ENCODE measurements at regions not wholly inside any gene's neighbourhood (a gene's known extent, or its start where the extent isn't known, plus 50 kb on each side); places are given as distances from the start of the nearest gene placed in this dataset.

DNA sequence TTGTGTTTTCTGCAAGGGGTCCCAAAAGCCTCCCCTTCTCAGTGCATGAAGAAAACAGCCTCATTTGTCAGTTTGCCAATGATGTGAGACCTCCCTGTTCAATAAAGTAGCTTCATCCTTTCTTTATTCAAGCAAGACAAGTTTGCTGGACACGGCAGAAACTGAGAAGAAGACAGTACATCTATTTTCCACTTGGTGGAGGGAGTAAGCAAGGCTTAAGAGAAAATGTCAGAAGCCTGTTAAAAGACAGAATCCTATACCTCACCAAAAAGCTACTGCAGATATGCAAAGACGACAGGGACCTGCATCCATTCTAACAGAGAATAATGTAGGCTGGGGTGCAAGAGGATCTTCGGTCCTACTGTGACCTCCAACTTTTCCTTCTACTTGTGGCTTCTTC lies 506.8 kb upstream of the VRK2 start:
- no peak for DNase-seq

DNA sequence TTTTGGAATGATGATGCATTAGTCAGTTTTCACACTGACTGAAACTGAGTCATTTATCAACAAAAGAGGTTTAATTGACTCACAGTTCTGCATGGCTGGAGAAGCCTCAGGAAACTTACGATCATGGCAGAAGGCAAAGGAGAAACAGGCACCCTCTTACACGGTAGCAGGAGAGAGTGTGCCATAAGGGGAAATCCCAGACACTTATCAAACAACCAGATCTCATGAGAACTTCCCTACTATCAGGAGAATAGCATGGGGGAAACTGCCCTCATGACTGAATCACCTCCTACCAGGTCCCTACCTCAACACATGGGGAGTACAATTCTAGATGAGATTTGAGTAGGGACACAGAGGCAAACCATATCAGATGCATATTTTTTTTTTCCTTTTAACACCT lies 504.5 kb upstream of the VRK2 start:
- no peak for DNase-seq

DNA sequence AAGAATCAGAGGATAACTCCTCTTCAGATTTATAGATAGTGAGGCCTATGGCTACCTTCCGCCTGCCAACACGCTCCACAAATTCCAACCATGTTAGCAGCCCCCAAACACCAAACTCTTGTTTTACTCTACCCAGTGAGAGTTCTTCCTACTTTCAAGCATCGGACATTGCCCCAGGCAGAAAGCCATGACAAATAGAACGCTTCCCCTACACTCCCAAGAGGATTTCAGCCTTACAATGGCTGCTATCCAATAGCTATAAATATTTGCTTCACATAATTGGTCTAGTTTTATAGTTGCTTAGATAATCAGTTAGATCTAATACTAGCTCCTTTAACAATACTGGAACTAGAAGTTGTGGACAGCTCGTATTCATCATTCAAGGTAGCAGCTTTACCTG lies 503.4 kb upstream of the VRK2 start:
- DNase-seq = no peak

- DNase-seq = no peak
These were observed 502.0 kb upstream of the VRK2 start for GRCh38 chr2:57544624-57545023.

DNA sequence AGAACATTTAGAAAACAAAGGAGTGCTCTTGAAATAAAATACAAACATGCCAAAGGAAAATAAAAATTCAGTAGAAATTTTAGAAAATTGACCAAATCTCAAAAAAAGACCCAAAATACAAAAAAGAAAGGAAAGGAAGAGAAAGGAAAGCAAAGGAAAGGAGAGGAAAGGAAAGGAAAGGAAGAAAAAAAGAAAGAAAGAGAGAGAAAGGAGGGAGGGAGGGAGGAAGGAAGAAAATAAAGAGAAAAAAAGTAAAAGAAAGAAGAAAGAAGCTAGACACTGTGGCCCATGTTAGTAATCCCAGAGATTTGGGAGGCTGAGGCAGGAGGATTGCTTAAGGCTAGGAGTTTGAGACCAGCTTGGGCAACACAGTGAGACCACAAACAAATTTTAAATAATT lies 500.1 kb upstream of the VRK2 start:
- no peak for DNase-seq

DNA sequence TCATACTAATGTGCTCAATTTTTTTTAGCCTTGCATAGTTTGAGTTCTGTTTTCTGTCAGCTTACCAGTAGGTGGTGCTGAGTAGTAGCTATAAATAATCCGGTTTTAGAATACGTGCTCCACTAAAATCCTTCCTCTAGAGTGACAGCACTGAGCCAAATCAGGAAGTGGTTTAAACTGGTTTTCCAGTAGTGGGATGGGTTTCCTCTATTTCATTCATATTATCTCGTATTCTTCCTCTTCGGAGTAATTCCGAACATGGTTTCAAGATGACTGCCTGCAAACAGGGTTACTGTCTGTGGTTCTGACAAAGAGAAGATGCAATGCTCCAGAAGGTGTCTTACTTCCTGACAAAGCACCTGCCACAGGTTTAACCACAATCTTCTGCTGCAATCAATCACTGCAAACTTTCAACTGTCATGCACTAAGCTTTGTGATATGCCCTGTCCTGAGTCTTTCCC lies 496.9 kb upstream of the VRK2 start:
- DNase-seq = no peak

DNA sequence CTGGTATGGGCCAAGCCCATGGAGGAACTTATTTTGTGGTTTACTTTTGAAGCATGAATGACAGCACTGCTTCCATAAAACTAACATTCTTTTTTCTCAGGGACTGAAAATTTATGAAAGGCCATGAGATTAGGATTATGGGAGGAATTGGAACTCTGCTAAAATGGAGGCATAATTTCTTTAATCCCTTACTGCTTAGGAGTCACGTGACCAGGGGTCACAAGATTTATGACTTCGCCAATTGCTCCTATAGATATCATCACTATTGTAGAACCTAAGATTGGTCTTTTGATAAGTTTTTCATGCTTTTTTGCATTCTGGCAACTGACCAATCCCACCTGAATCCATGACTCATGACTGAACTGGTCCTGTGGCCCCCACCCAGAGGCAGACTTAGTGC lies 495.7 kb upstream of the VRK2 start:
- DNase-seq = no peak

- DNase-seq = no peak
These were observed 493.7 kb upstream of the VRK2 start for GRCh38 chr2:57552885-57553284.

GRCh38 chr2:57554348-57554747 lies 492.3 kb upstream of the VRK2 start:
- no peak for DNase-seq

GRCh38 chr2:57558312-57558711 lies 488.3 kb upstream of the VRK2 start:
- DNase-seq = no peak

DNA sequence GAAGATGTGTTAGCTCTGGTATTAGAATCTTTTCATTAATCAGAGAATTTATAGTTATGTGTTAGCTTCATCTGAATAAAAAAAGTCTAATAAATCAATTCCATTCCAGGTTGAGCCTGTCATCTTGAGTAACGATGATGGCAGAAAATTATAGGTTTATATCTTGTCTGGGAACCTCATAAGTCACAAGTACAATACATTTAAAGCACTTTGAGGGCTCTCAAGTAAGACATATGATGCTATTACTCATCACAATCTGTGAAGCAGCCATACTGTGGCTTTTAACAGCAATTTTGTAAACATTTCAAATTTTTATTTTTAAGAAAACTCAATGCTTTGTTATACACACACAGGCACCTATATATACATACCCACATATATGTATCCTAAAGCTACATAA lies 484.1 kb upstream of the VRK2 start:
- DNase-seq = no peak

DNA sequence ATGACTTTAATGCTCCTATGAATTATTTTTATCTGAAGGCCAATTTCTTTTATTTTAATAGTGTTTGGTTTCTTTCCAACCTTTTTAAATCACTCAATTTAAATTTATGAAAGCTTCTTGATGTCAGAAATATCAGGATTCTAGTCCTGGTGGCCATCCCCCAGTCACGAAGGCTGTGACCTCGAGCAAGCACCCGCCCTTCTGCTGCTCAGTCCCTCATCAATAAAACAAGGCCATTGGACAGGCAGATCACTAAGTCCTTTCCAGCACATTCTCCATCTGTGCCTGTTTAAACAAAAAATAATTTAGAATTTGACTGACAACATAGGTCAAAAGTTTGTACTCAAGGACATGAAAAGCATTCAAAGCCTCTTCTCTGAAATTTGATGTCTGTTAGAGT lies 483.6 kb upstream of the VRK2 start:
- DNase-seq = no peak

GRCh38 chr2:57567245-57567644 lies 479.4 kb upstream of the VRK2 start:
- DNase-seq = no peak

- no peak for DNase-seq
These were observed 477.2 kb upstream of the VRK2 start for GRCh38 chr2:57569396-57569795.

DNA sequence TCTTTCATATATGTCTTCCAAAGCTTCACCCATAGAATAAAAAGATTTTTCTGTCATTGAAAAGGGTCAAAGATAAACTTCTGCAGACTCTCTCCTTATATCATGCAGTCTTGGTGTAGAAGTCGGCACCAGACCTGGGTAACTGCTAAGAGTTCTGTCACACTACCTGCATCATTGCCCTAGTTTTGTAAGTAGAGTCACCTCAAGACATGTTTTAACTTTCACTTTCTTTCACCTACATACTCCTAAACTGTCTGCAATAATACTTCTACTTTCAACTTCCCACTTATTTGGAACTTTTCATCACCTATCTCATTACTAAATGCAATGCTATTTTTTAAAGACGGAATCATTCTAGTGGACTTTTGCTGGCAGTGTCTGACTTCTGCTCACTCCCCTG lies 475.6 kb upstream of the VRK2 start:
- DNase-seq = no peak

DNA sequence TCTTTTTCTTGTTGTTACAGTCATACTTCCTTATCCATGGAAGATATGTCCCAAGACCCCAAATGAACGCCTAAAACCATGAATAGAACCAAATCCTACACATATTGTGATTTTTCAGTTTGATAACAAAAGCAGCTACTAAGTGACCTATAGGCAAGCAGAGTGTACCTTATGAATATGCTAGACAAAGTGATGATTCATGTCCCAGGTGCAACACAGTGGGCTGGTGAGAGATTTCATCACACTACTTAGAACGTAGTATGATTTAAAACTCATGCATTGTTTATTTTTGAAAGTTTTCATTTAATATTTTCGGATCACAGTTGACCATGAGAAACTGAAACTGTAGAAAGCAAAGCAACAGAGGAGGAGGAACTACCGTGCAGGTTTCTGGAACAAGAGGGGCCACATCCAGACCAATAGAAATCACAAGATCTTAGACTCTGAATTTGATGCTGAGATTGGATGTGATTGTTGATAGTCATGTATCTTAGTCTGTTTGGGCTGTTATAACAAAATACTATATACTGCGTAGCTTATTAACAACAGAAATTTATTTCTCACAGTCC lies 470.8 kb upstream of the VRK2 start:
- no peak for DNase-seq

DNA sequence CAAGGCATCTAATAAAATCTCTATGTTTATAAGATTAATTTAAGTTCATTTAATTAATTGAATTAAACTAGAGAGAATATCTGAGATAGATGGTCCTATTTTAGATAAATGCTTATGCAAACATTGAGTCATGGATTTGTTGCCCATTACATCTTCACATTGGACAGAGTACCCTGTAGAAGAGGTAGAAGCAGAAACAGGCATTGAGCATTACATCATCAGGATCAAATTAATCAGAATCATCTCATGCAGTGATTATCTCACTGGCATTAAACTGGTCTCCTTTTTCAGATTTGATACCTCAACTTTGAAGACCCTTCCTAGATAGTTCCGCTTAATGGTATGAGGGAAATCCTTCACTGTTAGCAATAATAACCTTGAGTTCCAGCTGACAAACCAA lies 469.6 kb upstream of the VRK2 start:
- DNase-seq = no peak

DNA sequence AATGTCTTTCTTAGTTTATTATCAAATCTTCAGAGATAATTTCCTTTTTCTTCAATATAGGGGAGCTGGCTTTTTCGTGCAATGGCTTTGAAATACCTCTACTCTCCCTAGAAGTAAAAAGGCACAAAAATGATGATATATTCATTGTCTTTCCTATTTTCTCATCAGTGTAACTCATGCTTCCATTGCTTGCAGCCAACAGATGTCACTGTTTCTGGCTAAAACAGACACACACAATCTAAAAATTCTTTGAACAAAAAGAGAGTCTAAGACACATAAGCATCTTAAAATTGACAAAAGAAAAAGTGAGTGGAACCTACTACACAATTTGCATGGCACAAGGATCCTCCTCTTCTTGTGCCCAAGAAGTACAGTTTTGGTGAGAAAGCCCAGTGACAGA lies 448.7 kb upstream of the VRK2 start:
- DNase-seq = no peak

- DNase-seq = no peak
These were observed 448.1 kb upstream of the VRK2 start for GRCh38 chr2:57598551-57598950.

- DNase-seq = no peak
These were observed 443.9 kb upstream of the VRK2 start for GRCh38 chr2:57602733-57603132.

GRCh38 chr2:57614988-57615387 lies 431.6 kb upstream of the VRK2 start:
- no peak for DNase-seq

GRCh38 chr2:57615855-57616556 lies 430.6 kb upstream of the VRK2 start:
- no peak for DNase-seq

GRCh38 chr2:57617318-57617717 lies 429.3 kb upstream of the VRK2 start:
- no peak for DNase-seq

- no peak for DNase-seq
These were observed 425.4 kb upstream of the VRK2 start for GRCh38 chr2:57621122-57621663.

DNA sequence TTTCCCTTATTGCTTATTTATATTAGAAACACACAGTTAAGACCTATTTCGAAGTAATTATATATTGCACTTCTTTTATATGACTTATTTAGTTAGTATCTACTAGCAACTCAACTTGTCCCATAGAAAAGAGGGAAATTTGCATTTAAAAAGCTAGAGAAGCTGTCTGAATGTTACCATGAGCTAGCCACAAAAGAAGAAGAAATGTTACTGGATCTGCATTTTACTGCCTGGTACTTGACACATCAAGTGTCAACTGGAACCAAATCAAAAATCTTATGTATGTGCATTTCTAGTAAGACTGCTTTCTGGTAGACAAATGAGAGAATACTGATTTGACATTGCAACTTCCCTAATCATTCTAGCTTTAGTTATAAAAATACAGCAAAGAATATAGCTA lies 424.6 kb upstream of the VRK2 start:
- no peak for DNase-seq
